GM04504 (cell line): ENCODE measurements at regions not wholly inside any gene's neighbourhood (a gene's known extent, or its start where the extent isn't known, plus 50 kb on each side); places are given as distances from the start of the nearest gene placed in this dataset.

ENCODE experiments used
- DNase-seq: peaks from one replicate; pipeline ENCODE4 v3.0.0-alpha.2; 2012; ENCODE audit warnings: low read depth

DNA sequence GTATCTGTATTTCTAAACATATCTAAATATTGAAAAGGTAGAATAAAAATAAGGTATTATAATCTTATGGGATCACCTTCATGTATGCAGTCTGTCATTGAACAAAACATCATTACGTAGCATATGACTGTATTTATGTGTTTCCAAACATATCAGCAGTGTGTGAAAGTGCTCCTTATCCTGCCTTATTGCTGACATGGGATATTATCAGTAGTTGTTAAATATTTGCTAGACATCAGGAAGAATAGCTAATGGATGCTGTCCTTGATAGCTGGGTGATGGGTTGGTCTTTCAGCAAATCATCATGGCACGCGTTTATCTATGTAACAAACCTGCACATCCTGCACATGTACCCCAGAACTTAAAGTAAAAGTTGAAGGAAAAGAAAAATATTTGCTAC, 59.1 kb upstream of the FAM20A start:
- DNase-seq, result no peak

GRCh38 chr17:68658999-68659780, 58.0 kb upstream of the FAM20A start:
- DNase-seq, result no peak

- no peak for DNase-seq
Observed at GRCh38 chr17:68657576-68657975, 56.4 kb upstream of the FAM20A start.

- no peak for DNase-seq
Observed at GRCh38 chr17:68657166-68657565, 56.0 kb upstream of the FAM20A start.

- no peak for DNase-seq
Observed at GRCh38 chr17:68656666-68657065, 55.5 kb upstream of the FAM20A start.
